ENCODE measurements at regions not wholly inside any gene's neighbourhood (a gene's known extent, or its start where the extent isn't known, plus 50 kb on each side); places are given as distances from the start of the nearest gene placed in this dataset.

DNA sequence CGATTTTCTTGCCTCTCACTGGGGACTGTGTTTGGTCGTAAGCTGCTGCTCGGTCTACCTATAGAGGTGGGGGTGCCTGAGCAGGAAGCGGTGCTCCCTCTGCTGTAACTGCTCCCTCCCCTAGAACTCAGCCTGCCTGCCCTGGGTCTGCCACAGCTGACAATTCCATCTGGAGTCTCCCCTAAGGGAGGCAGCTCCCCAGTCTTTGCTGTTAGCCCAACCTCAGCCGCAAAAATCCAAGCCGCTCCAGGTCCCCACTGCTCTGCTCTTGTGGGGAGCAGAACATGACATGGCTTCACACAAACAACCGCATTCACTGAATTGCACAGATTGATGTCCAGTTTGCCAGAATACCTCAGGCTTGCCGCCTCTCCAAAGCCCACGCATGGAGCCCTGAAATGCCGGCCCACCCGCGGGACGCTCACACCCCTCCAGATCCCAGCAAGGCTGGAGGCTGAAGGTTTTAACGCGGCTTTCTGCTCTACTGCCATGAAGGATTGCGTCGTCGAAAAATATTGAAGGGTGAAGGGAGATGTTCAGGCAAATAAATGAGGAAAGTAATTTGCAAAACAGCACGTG is 221.5 kb upstream of the FOXF1 start:
- DNase-seq = no peak
- no peaks in the 10 kb centered on the region for H3K9me3 ChIP-seq (ENCODE audit: severe bottlenecking)
- H3K4me3 ChIP-seq (ENCODE audit: low read depth, low read length) = no peak overlapping the region
- no peak overlapping the region for H3K27ac ChIP-seq
- no peaks in the 10 kb centered on the region for H3K27me3 ChIP-seq (ENCODE audit: insufficient read depth, low read depth, severe bottlenecking)
- TF ChIP-seq CTCF (IDR thresholded peaks at IDR 0.05; ENCODE audit: low read depth, low read length) = no peak
- H3K36me3 ChIP-seq = no peaks in the 10 kb centered on the region

DNA sequence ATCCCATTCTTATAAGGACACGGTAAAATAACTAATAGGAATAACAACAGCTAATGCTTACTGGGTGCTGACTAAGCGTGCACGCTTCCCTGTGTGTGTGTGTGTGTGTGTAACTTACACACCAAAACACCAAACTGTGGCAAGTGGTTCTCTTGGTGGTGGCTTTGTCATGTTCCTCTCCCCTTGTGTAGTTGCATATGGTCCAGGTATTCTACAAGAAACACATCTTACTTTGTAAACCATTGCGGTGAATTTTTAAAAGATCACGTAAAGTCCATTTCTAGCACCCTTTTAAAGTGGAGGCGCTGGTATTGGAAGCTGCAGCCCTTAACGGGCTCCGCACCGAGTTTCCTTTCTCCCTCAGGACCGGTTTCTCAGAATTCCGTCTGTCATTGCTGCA is 221.0 kb upstream of the FOXF1 start:
- H3K4me3 ChIP-seq (ENCODE audit: low read depth, low read length) = no peak overlapping the region
- H3K36me3 ChIP-seq = no peaks in the 10 kb centered on the region
- no peak for DNase-seq
- TF ChIP-seq CTCF (IDR thresholded peaks at IDR 0.05; ENCODE audit: low read depth, low read length) = no peak
- no peaks in the 10 kb centered on the region for H3K9me3 ChIP-seq (ENCODE audit: severe bottlenecking)
- H3K27me3 ChIP-seq (ENCODE audit: insufficient read depth, low read depth, severe bottlenecking) = no peaks in the 10 kb centered on the region
- H3K27ac ChIP-seq = no peak overlapping the region

- no peaks in the 10 kb centered on the region for H3K36me3 ChIP-seq
- H3K4me3 ChIP-seq (ENCODE audit: low read depth, low read length) = no peak overlapping the region
- TF ChIP-seq CTCF (IDR thresholded peaks at IDR 0.05; ENCODE audit: low read depth, low read length) = no peak
- H3K9me3 ChIP-seq (ENCODE audit: severe bottlenecking) = no peaks in the 10 kb centered on the region
- no peaks in the 10 kb centered on the region for H3K27me3 ChIP-seq (ENCODE audit: insufficient read depth, low read depth, severe bottlenecking)
- no peak overlapping the region for H3K27ac ChIP-seq
- DNase-seq = no peak
Measured at GRCh38 chr16:86289907-86290306, 220.4 kb upstream of the FOXF1 start.

GRCh38 chr16:86291491-86291890 is 218.8 kb upstream of the FOXF1 start:
- H3K4me3 ChIP-seq (ENCODE audit: low read depth, low read length) = no peak overlapping the region
- no peaks in the 10 kb centered on the region for H3K9me3 ChIP-seq (ENCODE audit: severe bottlenecking)
- DNase-seq = no peak
- no peak overlapping the region for H3K27ac ChIP-seq
- TF ChIP-seq CTCF (IDR thresholded peaks at IDR 0.05; ENCODE audit: low read depth, low read length) = no peak
- H3K36me3 ChIP-seq = no peaks in the 10 kb centered on the region
- no peaks in the 10 kb centered on the region for H3K27me3 ChIP-seq (ENCODE audit: insufficient read depth, low read depth, severe bottlenecking)

DNA sequence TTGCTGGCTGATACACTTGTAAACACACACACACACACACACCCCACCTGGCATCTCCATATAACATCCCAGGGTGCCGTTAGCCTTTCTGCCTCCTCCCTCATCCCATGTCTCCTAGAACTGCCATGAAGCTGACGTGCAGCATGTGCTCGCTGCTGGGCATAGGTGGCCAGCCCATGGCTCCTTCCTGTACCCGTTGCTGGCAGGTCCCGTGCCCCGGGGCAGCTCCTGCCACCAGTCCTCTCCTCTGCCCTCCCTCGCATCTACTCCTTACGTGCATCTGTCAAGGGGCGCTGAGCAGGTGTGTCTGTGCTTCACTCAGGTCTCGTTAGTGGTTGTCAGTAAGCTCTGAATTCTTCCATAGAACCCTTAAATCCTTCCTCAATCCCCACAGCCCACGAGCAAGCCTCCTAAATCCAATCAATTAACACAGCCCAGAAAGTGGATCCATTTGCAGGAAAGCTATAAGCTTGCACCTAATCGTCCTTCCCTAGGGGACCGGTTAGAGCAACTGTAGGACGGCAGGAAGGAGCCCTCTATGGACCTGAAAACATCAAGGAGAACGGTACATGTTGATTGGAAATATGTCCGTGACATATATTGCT is 218.1 kb upstream of the FOXF1 start:
- TF ChIP-seq CTCF (IDR thresholded peaks at IDR 0.05; ENCODE audit: low read depth, low read length) = no peak
- Histone ChIP-seq H3K27ac (no peak overlapping the region), H3K9me3 (ENCODE audit: severe bottlenecking) (no peaks in the 10 kb centered on the region), H3K36me3 (no peaks in the 10 kb centered on the region), H3K4me3 (ENCODE audit: low read depth, low read length) (no peak overlapping the region), H3K27me3 (ENCODE audit: insufficient read depth, low read depth, severe bottlenecking) (no peaks in the 10 kb centered on the region)
- peak; percentile 60 for DNase-seq

GRCh38 chr16:86292942-86293341 is 217.4 kb upstream of the FOXF1 start:
- Histone ChIP-seq H3K27me3 (ENCODE audit: insufficient read depth, low read depth, severe bottlenecking) (no peaks in the 10 kb centered on the region), H3K4me3 (ENCODE audit: low read depth, low read length) (no peak overlapping the region), H3K27ac (no peak overlapping the region), H3K36me3 (no peaks in the 10 kb centered on the region), H3K9me3 (ENCODE audit: severe bottlenecking) (no peaks in the 10 kb centered on the region)
- TF ChIP-seq CTCF (IDR thresholded peaks at IDR 0.05; ENCODE audit: low read depth, low read length) = no peak
- DNase-seq = no peak
